Hematopoietic multipotent progenitor cell treated with erythropoietin and hydrocortisone succinate and interleukin-3 and kit ligand, for 6 days (in vitro differentiated cells): ENCODE measurements at regions not wholly inside any gene's neighbourhood (a gene's known extent, or its start where the extent isn't known, plus 50 kb on each side); places are given as distances from the start of the nearest gene placed in this dataset.

Experiments
- DNase-seq: peaks from one replicate; pipeline ENCODE4 v3.0.0-alpha.2; 2015

GRCh38 chr4:3818371-3818770 is 52.2 kb downstream of the ADRA2C start:
- no peak for DNase-seq

- no peak for DNase-seq
Measured at GRCh38 chr4:3819210-3819919, 53.2 kb downstream of the ADRA2C start.

- DNase-seq, result no peak
Measured at GRCh38 chr4:3820016-3820805, 54.0 kb downstream of the ADRA2C start.

GRCh38 chr4:3820806-3821579 is 54.8 kb downstream of the ADRA2C start:
- no peak for DNase-seq

- DNase-seq, result no peak
Measured at GRCh38 chr4:3821580-3822229, 55.5 kb downstream of the ADRA2C start.

- no peak for DNase-seq
Measured at GRCh38 chr4:3822230-3822947, 56.2 kb downstream of the ADRA2C start.

GRCh38 chr4:3823496-3824341 is 57.5 kb downstream of the ADRA2C start:
- no peak for DNase-seq

- DNase-seq, result no peak
Measured at GRCh38 chr4:3824521-3825270, 58.5 kb downstream of the ADRA2C start.

- no peak for DNase-seq
Measured at GRCh38 chr4:3825530-3825929, 59.3 kb downstream of the ADRA2C start.

GRCh38 chr4:3826247-3827172 is 60.3 kb downstream of the ADRA2C start:
- DNase-seq, result no peak

GRCh38 chr4:3827616-3828492 is 61.7 kb downstream of the ADRA2C start:
- DNase-seq, result no peak

GRCh38 chr4:3828546-3828945 is 62.4 kb downstream of the ADRA2C start:
- DNase-seq, result no peak

GRCh38 chr4:3829211-3829955 is 63.2 kb downstream of the ADRA2C start:
- DNase-seq, result no peak

GRCh38 chr4:3829956-3830773 is 64.0 kb downstream of the ADRA2C start:
- no peak for DNase-seq

GRCh38 chr4:3830774-3831528 is 64.8 kb downstream of the ADRA2C start:
- DNase-seq, result no peak
